KMS-11 (cell line): ENCODE measurements at regions not wholly inside any gene's neighbourhood (a gene's known extent, or its start where the extent isn't known, plus 50 kb on each side); places are given as distances from the start of the nearest gene placed in this dataset.

Source experiments
- H2AFZ ChIP-seq: fragments of 200-600 bp; sonication (generic); 2 replicates; pipeline ENCODE4 v1.6.1; 2016; ENCODE audit warnings: antibody characterized with exemption, mixed run types, low read depth
- H3K27ac ChIP-seq: fragments of 200-600 bp; sonication (generic); 2 replicates; pipeline ENCODE4 v1.6.1; 2016; ENCODE audit warnings: mild to moderate bottlenecking, mixed run types
- H3K27me3 ChIP-seq: fragments of 200-600 bp; sonication (generic); 2 replicates; pipeline ENCODE4 v1.6.1; 2017; ENCODE audit warnings: mild to moderate bottlenecking, low read depth, mixed run types, moderate library complexity; ENCODE audit not compliant: insufficient read depth
- H3K36me3 ChIP-seq: fragments of 200-600 bp; sonication (generic); 2 replicates; pipeline ENCODE4 v1.6.1; 2017; ENCODE audit warnings: mild to moderate bottlenecking, mixed run types; ENCODE audit not compliant: insufficient read depth
- H3K4me1 ChIP-seq: fragments of 200-600 bp; sonication (generic); 2 replicates; pipeline ENCODE4 v1.6.1; 2016; ENCODE audit warnings: mild to moderate bottlenecking, low read depth, mixed run types; ENCODE audit not compliant: poor library complexity, severe bottlenecking
- H3K4me2 ChIP-seq: fragments of 200-600 bp; sonication (generic); 2 replicates; pipeline ENCODE4 v1.7.0; 2016; ENCODE audit warnings: mild to moderate bottlenecking, mixed run types
- H3K4me3 ChIP-seq: fragments of 200-600 bp; sonication (generic); IDR thresholded peaks from 2 replicates; pipeline ENCODE4 v1.6.1; 2017; ENCODE audit warnings: low read depth, low read length, mixed read lengths; ENCODE audit not compliant: insufficient read depth
- H3K79me2 ChIP-seq: fragments of 200-600 bp; sonication (generic); 2 replicates; pipeline ENCODE4 v1.6.1; 2016; ENCODE audit warnings: low read depth, mixed run types; ENCODE audit not compliant: insufficient read depth
- H3K9ac ChIP-seq: fragments of 200-600 bp; sonication (generic); 2 replicates; pipeline ENCODE4 v1.6.1; 2016; ENCODE audit warnings: mild to moderate bottlenecking, mixed run types
- H4K20me1 ChIP-seq: fragments of 200-600 bp; sonication (generic); 2 replicates; pipeline ENCODE4 v1.6.1; 2016; ENCODE audit warnings: mild to moderate bottlenecking, mixed run types; ENCODE audit not compliant: insufficient read depth
- TF ChIP-seq, protein P1 (sequence below): fragments of 200-600 bp; sonication (generic); conservative IDR thresholded peaks from 2 replicates; pipeline ENCODE4 v1.6.1; 2017; ENCODE audit warnings: low read depth, mild to moderate bottlenecking, antibody characterized with exemption, low read length, moderate library complexity, mixed read lengths

DNA sequence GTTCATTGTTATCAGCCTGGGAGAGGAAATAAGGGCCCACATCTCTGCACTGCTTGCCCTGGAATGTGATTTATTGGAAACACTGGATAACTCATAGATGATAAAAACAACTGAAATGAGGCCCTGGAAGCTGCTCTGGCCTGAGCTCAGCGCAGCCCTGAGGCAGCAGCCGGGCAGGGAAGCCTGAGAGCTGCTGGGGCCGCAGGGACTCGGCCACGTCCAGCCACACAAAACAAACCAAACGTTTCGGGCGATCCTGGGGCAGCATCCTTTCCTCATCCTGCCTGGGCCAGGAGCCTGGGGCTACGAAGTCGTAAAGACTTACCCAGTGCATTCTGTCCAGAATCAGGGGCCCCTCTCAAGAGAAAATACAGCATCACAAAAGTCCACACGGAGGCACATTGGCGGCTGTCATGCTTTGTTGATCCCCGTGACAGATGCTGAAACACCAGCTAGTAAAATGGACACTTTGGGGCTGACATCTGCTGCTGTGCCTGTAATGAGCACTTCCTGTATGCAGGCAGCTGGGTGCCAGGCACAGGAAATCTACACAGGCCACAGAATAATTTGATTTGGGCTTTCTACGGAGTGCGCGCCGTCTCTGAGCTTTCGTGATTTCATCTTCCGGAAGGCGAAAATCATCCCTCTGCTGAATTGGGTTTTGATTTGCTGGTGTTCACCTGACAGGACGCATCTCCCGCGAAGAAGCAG, 250.6 kb downstream of the EIPR1 start:
- TF ChIP-seq, protein P1, sequence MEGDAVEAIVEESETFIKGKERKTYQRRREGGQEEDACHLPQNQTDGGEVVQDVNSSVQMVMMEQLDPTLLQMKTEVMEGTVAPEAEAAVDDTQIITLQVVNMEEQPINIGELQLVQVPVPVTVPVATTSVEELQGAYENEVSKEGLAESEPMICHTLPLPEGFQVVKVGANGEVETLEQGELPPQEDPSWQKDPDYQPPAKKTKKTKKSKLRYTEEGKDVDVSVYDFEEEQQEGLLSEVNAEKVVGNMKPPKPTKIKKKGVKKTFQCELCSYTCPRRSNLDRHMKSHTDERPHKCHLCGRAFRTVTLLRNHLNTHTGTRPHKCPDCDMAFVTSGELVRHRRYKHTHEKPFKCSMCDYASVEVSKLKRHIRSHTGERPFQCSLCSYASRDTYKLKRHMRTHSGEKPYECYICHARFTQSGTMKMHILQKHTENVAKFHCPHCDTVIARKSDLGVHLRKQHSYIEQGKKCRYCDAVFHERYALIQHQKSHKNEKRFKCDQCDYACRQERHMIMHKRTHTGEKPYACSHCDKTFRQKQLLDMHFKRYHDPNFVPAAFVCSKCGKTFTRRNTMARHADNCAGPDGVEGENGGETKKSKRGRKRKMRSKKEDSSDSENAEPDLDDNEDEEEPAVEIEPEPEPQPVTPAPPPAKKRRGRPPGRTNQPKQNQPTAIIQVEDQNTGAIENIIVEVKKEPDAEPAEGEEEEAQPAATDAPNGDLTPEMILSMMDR = no peak
- Histone ChIP-seq H3K4me2 (no peak overlapping the region), H4K20me1 (no peaks in the 10 kb centered on the region), H3K79me2 (no peaks in the 10 kb centered on the region), H3K27ac (no peak overlapping the region), H3K27me3 (no peaks in the 10 kb centered on the region), H3K4me1 (peaks cover 19% of the 10 kb centered on the region), H3K4me3 (no peak overlapping the region), H3K36me3 (no peaks in the 10 kb centered on the region), H3K9ac (no peak overlapping the region), H2AFZ (no peak overlapping the region)

DNA sequence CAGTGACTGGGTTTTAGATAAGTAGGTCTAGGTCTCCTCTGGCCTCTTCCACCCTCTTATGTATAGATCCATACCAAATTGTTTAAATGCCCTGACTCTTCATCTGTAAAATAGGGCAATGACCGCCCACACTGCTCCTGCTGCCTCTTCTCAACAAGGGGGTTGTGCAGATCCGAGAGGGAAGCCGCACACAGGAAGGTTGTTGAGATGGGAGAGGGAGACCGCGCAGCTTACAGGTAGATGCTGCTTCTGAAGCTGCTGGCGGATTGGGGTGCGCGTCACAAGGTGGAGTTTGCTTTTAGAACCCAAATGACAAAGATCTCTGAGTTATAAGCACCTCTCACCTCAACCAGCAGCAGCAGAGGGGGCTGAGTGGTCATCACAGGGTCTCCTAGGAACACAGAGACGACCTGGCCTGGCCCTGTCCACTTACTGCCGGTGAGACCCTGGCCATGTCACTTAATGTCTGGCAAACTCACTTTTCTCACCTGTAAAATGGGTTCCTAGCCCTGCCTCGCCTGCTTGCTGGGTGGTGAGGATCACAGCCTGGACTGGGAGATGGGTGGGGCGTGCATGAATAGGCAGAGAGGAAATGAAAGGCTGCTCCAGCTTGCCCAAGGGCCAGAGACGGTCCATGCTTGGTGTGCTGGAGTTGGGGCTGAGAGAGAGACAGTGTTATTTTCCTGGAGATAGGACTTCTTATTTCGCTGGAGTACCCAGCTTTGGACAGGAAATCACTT, 251.3 kb downstream of the EIPR1 start:
- no peak overlapping the region for H3K9ac ChIP-seq
- no peaks in the 10 kb centered on the region for H3K79me2 ChIP-seq
- no peak overlapping the region for H3K4me3 ChIP-seq
- peaks cover 19% of the 10 kb centered on the region for H3K4me1 ChIP-seq
- TF ChIP-seq, protein P1 = no peak
- no peak overlapping the region for H3K4me2 ChIP-seq
- no peak overlapping the region for H3K27ac ChIP-seq
- no peak overlapping the region for H2AFZ ChIP-seq
- no peaks in the 10 kb centered on the region for H3K27me3 ChIP-seq
- no peaks in the 10 kb centered on the region for H4K20me1 ChIP-seq
- no peaks in the 10 kb centered on the region for H3K36me3 ChIP-seq

DNA sequence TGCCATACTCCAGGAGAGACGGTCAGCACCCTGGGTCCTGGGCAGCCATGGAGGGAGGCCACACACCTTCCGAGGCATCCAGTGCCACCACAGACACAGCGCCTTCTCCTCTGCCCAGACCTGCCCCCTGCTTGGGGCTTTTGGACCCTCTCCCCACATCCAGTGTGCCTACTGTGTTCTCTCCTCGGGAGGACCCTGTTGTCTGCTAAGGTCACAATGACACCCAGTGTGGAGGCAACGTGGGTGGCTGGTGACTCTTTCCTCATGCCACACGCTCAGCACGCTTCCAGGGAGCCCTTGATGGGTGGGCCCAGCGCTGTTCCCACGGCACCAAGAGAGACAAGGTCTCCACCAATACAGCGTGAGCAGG, 251.9 kb downstream of the EIPR1 start:
- Histone ChIP-seq H3K9ac (no peak overlapping the region), H3K27ac (no peak overlapping the region), H3K4me3 (no peak overlapping the region), H3K79me2 (no peaks in the 10 kb centered on the region), H3K4me2 (no peak overlapping the region), H3K36me3 (no peaks in the 10 kb centered on the region), H2AFZ (no peak overlapping the region), H4K20me1 (no peaks in the 10 kb centered on the region), H3K27me3 (no peaks in the 10 kb centered on the region), H3K4me1 (peaks cover 19% of the 10 kb centered on the region)
- TF ChIP-seq, protein P1 = no peak

DNA sequence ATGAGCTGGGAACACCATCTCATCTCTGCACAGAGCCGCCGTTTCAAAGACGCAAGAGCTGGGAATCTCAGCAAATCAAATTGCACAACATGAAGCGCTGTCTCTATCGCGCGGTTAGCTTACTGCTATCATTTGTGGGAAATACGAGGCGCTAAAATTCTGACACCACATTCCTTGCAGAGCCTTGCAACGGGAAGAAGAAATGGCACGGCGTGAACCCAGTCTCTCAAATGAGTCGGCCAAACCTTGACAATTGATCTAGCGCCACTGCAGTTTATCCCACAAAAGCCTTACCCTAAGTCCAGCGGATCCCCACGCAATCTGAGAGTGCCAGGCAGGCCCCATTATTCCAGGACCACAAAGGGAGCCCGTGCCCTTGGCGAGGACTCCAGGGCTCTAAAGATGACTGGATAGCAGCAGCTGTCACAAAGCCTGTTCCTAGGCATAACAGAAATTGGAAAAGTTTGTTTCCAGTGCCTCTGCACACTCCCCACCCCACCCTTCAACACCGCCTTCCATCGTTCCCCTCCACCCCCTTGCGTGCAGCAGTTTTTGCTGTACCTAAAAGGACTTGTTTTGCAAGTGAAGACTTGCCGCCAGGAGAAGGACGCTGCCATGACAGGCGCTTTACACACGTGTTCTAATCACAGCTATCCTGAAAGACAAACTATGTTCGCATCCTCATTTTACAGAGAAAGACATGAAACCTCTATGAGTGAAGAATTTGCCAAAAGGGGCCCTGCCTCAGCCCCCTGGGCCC, 252.4 kb downstream of the EIPR1 start:
- Histone ChIP-seq H3K4me1 (peaks cover 14% of the 10 kb centered on the region), H3K4me3 (no peak overlapping the region), H3K27me3 (no peaks in the 10 kb centered on the region), H4K20me1 (no peaks in the 10 kb centered on the region), H3K79me2 (no peaks in the 10 kb centered on the region), H3K27ac (no peak overlapping the region), H2AFZ (no peak overlapping the region), H3K36me3 (no peaks in the 10 kb centered on the region), H3K4me2 (no peak overlapping the region), H3K9ac (no peak overlapping the region)
- TF ChIP-seq, protein P1 = no peak
